Neural cell (in vitro differentiated cells): ENCODE measurements at regions not wholly inside any gene's neighbourhood (a gene's known extent, or its start where the extent isn't known, plus 50 kb on each side); places are given as distances from the start of the nearest gene placed in this dataset.

Source experiments
- H2AFZ ChIP-seq: fragments of 200-600, 300-800 bp; sonication (generic), shearing (Covaris generic); 2 replicates; pipeline ENCODE4 v1.6.0; 2014; ENCODE audit warnings: low read depth, mild to moderate bottlenecking, antibody characterized with exemption, low read length, moderate library complexity
- H3F3A ChIP-seq: fragments of 200-600 bp; shearing (Covaris generic); 2 replicates; pipeline ENCODE4 v1.6.1; 2016; ENCODE audit warnings: mild to moderate bottlenecking, moderate library complexity, mixed read lengths, antibody characterized with exemption, low read length; ENCODE audit not compliant: insufficient read depth, poor library complexity, severe bottlenecking
- H3K27ac ChIP-seq: fragments of 200-600, 300-800 bp; sonication (generic), shearing (Covaris generic); 2 replicates; pipeline ENCODE4 v1.5.1; 2014; ENCODE audit warnings: mild to moderate bottlenecking, low read length, moderate library complexity
- H3K27me3 ChIP-seq: fragments of 300-800, 200-600 bp; sonication (generic), shearing (Covaris generic); 2 replicates; pipeline ENCODE4 v1.6.0; 2014; ENCODE audit warnings: mild to moderate bottlenecking, low read depth, low read length, moderate library complexity; ENCODE audit not compliant: insufficient read depth
- H3K36me3 ChIP-seq: fragments of 300-800, 200-600 bp; sonication (generic), shearing (Covaris generic); 2 replicates; pipeline ENCODE4 v1.5.1; 2014; ENCODE audit warnings: mild to moderate bottlenecking, antibody characterized with exemption, low read length, moderate library complexity; ENCODE audit not compliant: insufficient read depth
- H3K4me2 ChIP-seq: fragments of 300-800, 200-600 bp; sonication (generic), shearing (Covaris generic); 2 replicates; pipeline ENCODE4 v1.6.0; 2014; ENCODE audit warnings: mild to moderate bottlenecking, low read length
- H3K4me3 ChIP-seq: fragments of 300-800, 200-600 bp; sonication (generic), shearing (Covaris generic); 2 replicates; pipeline ENCODE4 v1.5.1; 2014; ENCODE audit warnings: mild to moderate bottlenecking, low read length, moderate library complexity
- H3K79me2 ChIP-seq: fragments of 200-600 bp; shearing (Covaris generic); replicated peaks from 2 replicates; pipeline ENCODE4 v1.6.0; 2014; ENCODE audit warnings: mild to moderate bottlenecking, low read length, moderate library complexity; ENCODE audit not compliant: insufficient read depth
- H3K9ac ChIP-seq: fragments of 300-800, 200-600 bp; sonication (generic), shearing (Covaris generic); 2 replicates; pipeline ENCODE4 v1.6.1; 2016; ENCODE audit warnings: mild to moderate bottlenecking, low read length, mixed read lengths
- H3K9me2 ChIP-seq: fragments of 200-600 bp; shearing (Covaris generic); 2 replicates; pipeline ENCODE4 v1.6.1; 2016; ENCODE audit warnings: mild to moderate bottlenecking, low read length, mixed read lengths; ENCODE audit not compliant: insufficient read depth
- H3K9me3 ChIP-seq: fragments of 200-600, 300-800 bp; sonication (generic), shearing (Covaris generic); 2 replicates; pipeline ENCODE4 v1.6.1; 2016; ENCODE audit warnings: mild to moderate bottlenecking, mixed run types, low read length, moderate library complexity, mixed read lengths
- H4K20me1 ChIP-seq: fragments of 200-600 bp; shearing (Covaris generic); 2 replicates; pipeline ENCODE4 v1.6.1; 2016; ENCODE audit warnings: mild to moderate bottlenecking, mixed run types; ENCODE audit not compliant: insufficient read depth
- CTCF ChIP-seq: fragments of 450-650 bp; IDR thresholded peaks from 2 replicates; pipeline ENCODE4 v1.5.1; 2014; ENCODE audit warnings: antibody characterized with exemption, mild to moderate bottlenecking, moderate library complexity; ENCODE audit not compliant: poor library complexity, severe bottlenecking
- EP300 ChIP-seq: fragments of 450-650 bp; conservative IDR thresholded peaks from 2 replicates; pipeline ENCODE4 v1.6.1; 2014; ENCODE audit warnings: antibody characterized with exemption, mild to moderate bottlenecking, moderate library complexity; ENCODE audit not compliant: poor library complexity, severe bottlenecking
- EZH2 ChIP-seq: fragments of 200-600, 300-800 bp; shearing (Covaris generic), sonication (generic); IDR thresholded peaks from 2 replicates; pipeline ENCODE4 v1.6.1; 2014; ENCODE audit warnings: antibody characterized with exemption, low read length, borderline replicate concordance, mild to moderate bottlenecking; ENCODE audit not compliant: insufficient read depth, poor library complexity, severe bottlenecking
- MXI1 ChIP-seq: fragments of 450-650 bp; conservative IDR thresholded peaks from 2 replicates; pipeline ENCODE4 v1.6.1; 2014; ENCODE audit warnings: antibody characterized with exemption, mild to moderate bottlenecking; ENCODE audit not compliant: poor library complexity, severe bottlenecking
- POLR2AphosphoS5 ChIP-seq: IDR thresholded peaks from 2 replicates; pipeline ENCODE4 v1.6.1; 2012
- RAD21 ChIP-seq: fragments of 450-650 bp; conservative IDR thresholded peaks from 2 replicates; pipeline ENCODE4 v1.6.1; 2014; ENCODE audit warnings: antibody characterized with exemption, mild to moderate bottlenecking, moderate library complexity
- REST ChIP-seq: IDR thresholded peaks from 2 replicates; pipeline ENCODE4 v1.6.1; 2012; ENCODE audit warnings: borderline replicate concordance
- SMC3 ChIP-seq: fragments of 450-650 bp; conservative IDR thresholded peaks from 2 replicates; pipeline ENCODE4 v1.6.1; 2014; ENCODE audit warnings: antibody characterized with exemption, mild to moderate bottlenecking, moderate library complexity; ENCODE audit not compliant: poor library complexity
- TAF1 ChIP-seq: IDR thresholded peaks from 2 replicates; pipeline ENCODE4 v1.6.1; 2012; ENCODE audit warnings: low read depth

GRCh38 chr11:134640971-134641968 lies 229.2 kb upstream of the B3GAT1 start:
- Histone ChIP-seq H3K27ac (no peak overlapping the region), H4K20me1 (no peaks in the 10 kb centered on the region), H3K9me3 (no peaks in the 10 kb centered on the region), H2AFZ (no peak overlapping the region), H3K4me2 (no peak overlapping the region), H3K36me3 (no peaks in the 10 kb centered on the region), H3K79me2 (no peaks in the 10 kb centered on the region), H3K27me3 (no peaks in the 10 kb centered on the region), H3F3A (no peaks in the 10 kb centered on the region), H3K9ac (no peak overlapping the region), H3K9me2 (no peaks in the 10 kb centered on the region), H3K4me3 (no peak overlapping the region)
- TF ChIP-seq MXI1 (no peak), TAF1 (no peak), REST (no peak), EP300 (no peak), CTCF (no peak), RAD21 (no peak), EZH2 (no peak), SMC3 (no peak), POLR2AphosphoS5 (no peak)

- Histone ChIP-seq H3K27ac (no peak overlapping the region), H3F3A (no peaks in the 10 kb centered on the region), H3K4me2 (no peak overlapping the region), H3K4me3 (no peak overlapping the region), H3K9ac (no peak overlapping the region), H3K9me2 (no peaks in the 10 kb centered on the region), H2AFZ (no peak overlapping the region), H4K20me1 (no peaks in the 10 kb centered on the region), H3K79me2 (no peaks in the 10 kb centered on the region), H3K27me3 (no peaks in the 10 kb centered on the region), H3K9me3 (no peaks in the 10 kb centered on the region), H3K36me3 (no peaks in the 10 kb centered on the region)
- TF ChIP-seq MXI1 (no peak), REST (no peak), TAF1 (no peak), CTCF (no peak), EZH2 (no peak), POLR2AphosphoS5 (no peak), SMC3 (no peak), RAD21 (no peak), EP300 (no peak)
These were observed 228.5 kb upstream of the B3GAT1 start for GRCh38 chr11:134640536-134640935.
